GM19351 (cell line): ENCODE measurements at regions not wholly inside any gene's neighbourhood (a gene's known extent, or its start where the extent isn't known, plus 50 kb on each side); places are given as distances from the start of the nearest gene placed in this dataset.

ENCODE experiments used
- ATAC-seq: cut with Tn5 transposase; IDR thresholded peaks from one replicate; pipeline ENCODE4 v1.9.1; 2021; ENCODE audit warnings: mild to moderate bottlenecking, moderate library complexity; ENCODE audit not compliant: unreplicated experiment

DNA sequence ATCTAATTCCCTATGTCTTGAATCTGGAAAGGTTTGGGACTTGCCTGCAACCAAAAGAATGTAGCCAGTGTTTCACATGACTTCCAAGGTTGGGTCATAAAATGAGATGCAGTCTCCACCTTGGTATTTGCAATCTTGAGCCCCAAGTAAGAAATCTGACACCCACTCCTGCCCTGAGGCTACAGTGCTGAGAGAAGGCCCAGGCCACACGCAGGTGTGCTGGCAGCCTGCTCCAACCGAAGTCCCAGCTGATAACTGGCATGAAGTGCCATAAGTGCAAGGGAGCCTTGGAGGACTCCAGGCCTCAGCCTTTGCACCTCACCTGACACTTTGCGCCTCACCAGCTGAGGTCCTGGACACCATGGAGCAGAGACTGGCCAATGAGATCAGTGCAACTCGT, 182.7 kb downstream of the ANAPC1 start:
- no peak for ATAC-seq

- no peak for ATAC-seq
Measured at GRCh38 chr2:111701798-111702118, 182.2 kb downstream of the ANAPC1 start.

DNA sequence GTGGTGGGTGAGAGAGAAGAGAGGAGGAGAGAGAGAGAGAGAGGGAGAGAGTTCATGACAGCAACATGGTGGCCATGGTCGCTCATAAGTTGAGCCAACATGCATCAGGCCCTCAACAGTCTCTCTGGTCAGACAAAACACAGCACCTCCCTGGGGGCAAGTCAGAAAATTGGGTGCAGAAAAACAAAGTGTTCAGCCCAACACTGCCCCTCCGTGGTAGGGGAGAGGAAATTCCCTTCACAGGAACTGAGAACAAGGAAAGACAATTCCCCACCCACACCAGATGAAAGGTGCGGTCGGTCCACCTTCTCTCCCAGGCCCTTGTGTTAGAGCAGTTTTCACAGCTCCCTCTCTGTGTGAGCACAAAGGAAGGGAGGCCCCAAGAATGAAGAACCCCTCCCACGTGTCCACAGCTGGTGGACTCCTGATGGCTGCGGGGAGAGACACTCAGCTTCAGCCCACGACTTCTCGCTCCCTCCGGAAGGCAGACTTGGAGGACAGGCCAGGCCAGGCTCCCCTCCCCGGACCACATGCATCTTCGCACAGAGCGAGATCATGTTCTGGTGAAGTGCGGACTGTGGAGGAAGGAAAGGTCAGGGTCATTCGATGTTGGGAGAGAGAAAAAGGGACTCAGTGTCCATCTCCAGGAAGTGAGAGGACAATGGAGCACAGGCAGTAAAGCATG, 181.7 kb downstream of the ANAPC1 start:
- no peak for ATAC-seq

GRCh38 chr2:111702804-111703196, 181.2 kb downstream of the ANAPC1 start:
- no peak for ATAC-seq

- ATAC-seq = no peak
Measured at GRCh38 chr2:111703759-111704158, 180.2 kb downstream of the ANAPC1 start.

DNA sequence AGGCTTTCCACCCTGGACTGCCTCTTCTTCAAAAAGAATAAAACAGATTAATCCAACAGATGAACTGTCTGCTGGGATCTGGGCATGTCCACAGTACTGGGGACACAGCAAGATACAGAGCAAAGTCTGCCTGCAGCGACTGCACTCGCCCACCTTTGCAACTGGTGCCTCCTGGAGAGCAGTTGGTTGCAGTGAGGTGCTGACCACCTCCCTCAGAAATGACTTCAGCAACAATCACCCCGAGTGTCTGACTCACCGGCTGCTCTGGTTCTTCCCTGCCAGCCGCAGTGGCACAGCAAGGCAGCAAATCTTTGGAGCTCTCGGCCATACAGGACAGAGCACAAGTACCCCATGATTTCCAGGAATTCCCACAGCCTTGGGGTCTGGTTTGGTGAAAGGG, 179.7 kb downstream of the ANAPC1 start:
- ATAC-seq = no peak

DNA sequence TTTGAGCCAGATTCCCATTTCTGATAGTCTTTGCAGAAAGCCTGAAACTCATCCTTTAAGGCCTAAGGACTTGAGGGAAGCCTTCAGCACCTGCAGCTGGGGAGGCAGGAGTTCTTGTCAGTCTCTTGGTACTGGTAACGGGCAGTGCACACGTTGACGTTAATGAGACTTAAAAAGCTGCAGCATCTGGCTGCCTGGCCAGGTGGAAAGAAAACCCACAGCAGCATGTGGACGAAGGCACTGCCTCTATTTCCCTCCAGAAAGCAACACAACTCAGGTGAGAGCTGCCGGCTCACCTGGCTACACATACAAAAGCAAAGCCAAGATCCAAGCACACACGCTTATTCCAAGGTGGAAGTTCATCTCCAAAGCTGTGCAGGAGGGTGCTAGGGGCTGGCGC, 178.8 kb downstream of the ANAPC1 start:
- ATAC-seq = peak; percentile 29

GRCh38 chr2:111705711-111706336, 178.2 kb downstream of the ANAPC1 start:
- ATAC-seq = peak; percentile 78

GRCh38 chr2:111706481-111707001, 177.5 kb downstream of the ANAPC1 start:
- no peak for ATAC-seq

- no peak for ATAC-seq
Measured at GRCh38 chr2:111707700-111708099, 176.3 kb downstream of the ANAPC1 start.

GRCh38 chr2:111708476-111709180, 175.4 kb downstream of the ANAPC1 start:
- no peak for ATAC-seq

- no peak for ATAC-seq
Measured at GRCh38 chr2:111709321-111709720, 174.7 kb downstream of the ANAPC1 start.

- no peak for ATAC-seq
Measured at GRCh38 chr2:111710085-111710484, 173.9 kb downstream of the ANAPC1 start.

- no peak for ATAC-seq
Measured at GRCh38 chr2:111710613-111711012, 173.4 kb downstream of the ANAPC1 start.

GRCh38 chr2:111711270-111711669, 172.7 kb downstream of the ANAPC1 start:
- no peak for ATAC-seq

GRCh38 chr2:111712361-111712760, 171.6 kb downstream of the ANAPC1 start:
- ATAC-seq = no peak

- no peak for ATAC-seq
Measured at GRCh38 chr2:111712940-111713515, 171.0 kb downstream of the ANAPC1 start.

- ATAC-seq = no peak
Measured at GRCh38 chr2:111715987-111716904, 167.7 kb downstream of the ANAPC1 start.

GRCh38 chr2:111716905-111717775, 166.9 kb downstream of the ANAPC1 start:
- ATAC-seq = no peak
